Transverse colon (tissue), 4 donors: ENCODE measurements at regions not wholly inside any gene's neighbourhood (a gene's known extent, or its start where the extent isn't known, plus 50 kb on each side); places are given as distances from the start of the nearest gene placed in this dataset.

Experiments used
- DNase-seq: peaks from one replicate; pipeline ENCODE4 v3.0.0-alpha.2; 2019
- H3K27ac ChIP-seq, 4 donors: fragments of 200-600 bp; sonication (generic); 2 replicates each; pipeline ENCODE4 v1.5.1; 2016 to 2018; ENCODE audit warnings: inconsistent platforms in 4 of 4
- H3K27me3 ChIP-seq: fragments of 200-600 bp; sonication (generic); 2 replicates; pipeline ENCODE4 v1.5.1; 2017; ENCODE audit warnings: inconsistent platforms
- H3K36me3 ChIP-seq, 4 donors: fragments of 200-600 bp; sonication (generic); 2 replicates each; pipeline ENCODE4 v1.5.1; 2017 to 2019; ENCODE audit warnings: inconsistent platforms in 4 of 4
- H3K4me1 ChIP-seq, 4 donors: fragments of 200-600 bp; sonication (generic); 2 replicates each; pipeline ENCODE4 v1.5.1; 2017 to 2020; ENCODE audit warnings: inconsistent platforms in 4 of 4
- H3K4me3 ChIP-seq, 4 donors: fragments of 200-600 bp; sonication (generic); 1 replicate in 1 of 4; 2 replicates in 3 of 4; pipeline versions ENCODE4 v1.5.1 to v1.6.1; 2017 to 2019; ENCODE audit warnings: inconsistent platforms in 4 of 4
- H3K9me3 ChIP-seq, 2 donors: fragments of 200-600 bp; sonication (generic); 2 replicates each; pipeline ENCODE4 v1.5.1; 2017 to 2019; ENCODE audit warnings: inconsistent platforms in 2 of 2
- EP300 ChIP-seq: sonication (generic); formaldehyde crosslinking; IDR thresholded peaks from one replicate; pipeline ENCODE4 v1.6.1; 2017; ENCODE audit warnings: antibody characterized with exemption, low read depth
- POLR2A ChIP-seq: fragments of 450-650 bp; IDR thresholded peaks from one replicate; pipeline ENCODE4 v1.6.1; 2016; ENCODE audit warnings: antibody characterized with exemption, mild to moderate bottlenecking, moderate library complexity
- POLR2AphosphoS5 ChIP-seq, 3 donors: sonication (generic); formaldehyde crosslinking; IDR thresholded peaks; one replicate each; pipeline ENCODE4 v1.6.1; 2016; ENCODE audit warnings: antibody characterized with exemption in 3 of 3
- WGBS, 2 donors: methylation state at CpG; one replicate each; pipeline ENCODE4 v1.1.5; 2018; ENCODE audit warnings: low coverage in 1 of 2; 5-methylcytosine and 5-hydroxymethylcytosine counted together
- in situ Hi-C, 4 donors: fragments of 200-750 bp; cut with MboI; loops; one replicate each; pipeline versions ENCODE4 v1.15.0 to v1.15.1; 2017; ENCODE audit warnings: low sequenced_read_pairs in 3 of 4, low pct_ligation_motif_present in 1 of 4, low pct_unique_long_range_greater_than_20kb in 1 of 4
- intact Hi-C: fragments of 100-400 bp; cut with DNase I; formaldehyde crosslinking; loops from one replicate; pipeline ENCODE4 v1.15.1; 2023; ENCODE audit warnings: low total_unique reads
- TF ChIP-seq, protein P1 (sequence below), 5 experiments: fragments of 200-600 bp in 3 of 5; fragments of 450-650 bp in 2 of 5; sonication (generic) in 3 of 5; IDR thresholded peaks; 1 replicate in 2 of 5; 2 replicates in 3 of 5; pipeline ENCODE4 v1.5.1; 2016 to 2017; ENCODE audit warnings: antibody characterized with exemption in 5 of 5, inconsistent platforms in 3 of 5, mild to moderate bottlenecking in 2 of 5, moderate library complexity in 1 of 5

DNA sequence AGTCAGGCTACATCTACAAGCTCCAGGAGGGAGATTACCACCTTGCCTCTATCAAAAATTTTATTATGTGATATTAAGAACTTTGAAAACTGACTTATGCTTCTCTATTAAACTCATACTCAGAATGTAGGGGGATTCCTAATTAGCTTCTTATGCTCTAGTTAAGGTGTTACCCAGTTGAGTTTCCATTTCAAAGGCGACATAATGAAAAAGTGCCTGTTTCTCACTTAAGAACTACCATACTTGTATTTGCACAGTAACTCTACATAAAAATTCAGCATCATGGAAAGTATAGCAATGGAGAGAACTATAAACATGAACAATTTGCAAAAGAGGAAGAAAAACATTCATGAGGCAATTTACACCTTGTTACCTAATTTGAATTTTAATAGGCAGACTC, 739.1 kb downstream of the ZPLD1 start:
- no peak for DNase-seq
- Histone ChIP-seq H3K27ac (no peak overlapping the region), H3K27me3 (no peaks in the 10 kb centered on the region), H3K4me3 (no peak overlapping the region), H3K36me3 (no peaks in the 10 kb centered on the region), H3K9me3 (no peaks in the 10 kb centered on the region), H3K4me1 (no peaks in the 10 kb centered on the region)
- intact Hi-C loops: no loop called here
- TF ChIP-seq POLR2AphosphoS5 (IDR thresholded peaks at IDR 0.05) (no peak), POLR2A (no peak), EP300 (no peak)
- TF ChIP-seq, protein P1, sequence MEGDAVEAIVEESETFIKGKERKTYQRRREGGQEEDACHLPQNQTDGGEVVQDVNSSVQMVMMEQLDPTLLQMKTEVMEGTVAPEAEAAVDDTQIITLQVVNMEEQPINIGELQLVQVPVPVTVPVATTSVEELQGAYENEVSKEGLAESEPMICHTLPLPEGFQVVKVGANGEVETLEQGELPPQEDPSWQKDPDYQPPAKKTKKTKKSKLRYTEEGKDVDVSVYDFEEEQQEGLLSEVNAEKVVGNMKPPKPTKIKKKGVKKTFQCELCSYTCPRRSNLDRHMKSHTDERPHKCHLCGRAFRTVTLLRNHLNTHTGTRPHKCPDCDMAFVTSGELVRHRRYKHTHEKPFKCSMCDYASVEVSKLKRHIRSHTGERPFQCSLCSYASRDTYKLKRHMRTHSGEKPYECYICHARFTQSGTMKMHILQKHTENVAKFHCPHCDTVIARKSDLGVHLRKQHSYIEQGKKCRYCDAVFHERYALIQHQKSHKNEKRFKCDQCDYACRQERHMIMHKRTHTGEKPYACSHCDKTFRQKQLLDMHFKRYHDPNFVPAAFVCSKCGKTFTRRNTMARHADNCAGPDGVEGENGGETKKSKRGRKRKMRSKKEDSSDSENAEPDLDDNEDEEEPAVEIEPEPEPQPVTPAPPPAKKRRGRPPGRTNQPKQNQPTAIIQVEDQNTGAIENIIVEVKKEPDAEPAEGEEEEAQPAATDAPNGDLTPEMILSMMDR (IDR thresholded peaks at IDR 0.05): no peak
- in situ Hi-C loops: no loop called here
- 91 to 100% methylated on average over 1 of the region's 1 CpG for WGBS, 2 donors

DNA sequence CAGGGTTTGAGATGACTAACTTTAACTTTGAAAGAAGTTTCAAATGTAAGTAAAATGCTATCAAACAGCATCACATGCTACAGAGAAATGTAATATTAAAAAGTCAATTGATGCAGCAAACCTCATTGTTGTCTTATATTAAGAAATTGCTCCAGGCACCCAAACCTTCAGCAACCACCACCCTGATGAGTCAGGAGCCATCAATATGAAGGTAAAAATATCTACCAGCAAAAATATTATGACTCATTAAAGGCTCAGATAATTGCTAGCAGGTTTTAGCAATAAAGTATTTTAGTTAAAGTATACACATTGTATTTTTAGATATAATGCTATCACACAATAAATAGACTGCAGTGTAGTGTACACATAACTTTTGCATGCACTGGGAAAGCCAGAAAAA, 746.3 kb downstream of the ZPLD1 start:
- H3K27me3 ChIP-seq: no peaks in the 10 kb centered on the region
- intact Hi-C loops (no loop called here), in situ Hi-C loops (no loop called here)
- H3K4me1 ChIP-seq: no peaks in the 10 kb centered on the region
- DNase-seq: no peak
- no peak overlapping the region for H3K4me3 ChIP-seq
- no peaks in the 10 kb centered on the region for H3K36me3 ChIP-seq
- no peak for TF ChIP-seq POLR2AphosphoS5 (IDR thresholded peaks at IDR 0.05)
- no peak overlapping the region for H3K27ac ChIP-seq
- H3K9me3 ChIP-seq: peaks cover 0 to 4% of the 10 kb centered on the region in 2 donors

DNA sequence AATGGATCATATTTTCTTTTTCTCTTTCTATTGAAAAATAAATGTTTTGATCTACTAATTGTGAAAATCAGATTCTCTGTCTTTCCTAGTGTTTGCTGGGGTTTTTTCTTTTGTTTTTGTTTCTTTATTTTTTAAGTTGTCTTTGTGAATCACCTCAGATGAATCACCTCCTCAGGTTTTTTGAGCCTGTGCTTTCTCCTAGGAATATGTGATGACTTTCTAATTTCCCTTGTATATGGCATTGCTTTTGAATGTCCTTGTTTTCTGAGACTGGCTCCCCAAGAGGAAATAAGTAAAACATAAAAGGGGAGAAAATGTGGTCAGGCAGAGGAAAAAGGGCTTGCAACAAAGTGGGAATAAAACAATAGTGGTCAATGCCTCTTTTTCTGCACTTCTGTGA, 750.0 kb downstream of the ZPLD1 start:
- no peak overlapping the region for H3K27ac ChIP-seq
- no peak for DNase-seq
- no peaks in the 10 kb centered on the region for H3K27me3 ChIP-seq
- no peaks in the 10 kb centered on the region for H3K4me1 ChIP-seq
- intact Hi-C loops: no loop called here
- H3K9me3 ChIP-seq: peaks cover 0 to 4% of the 10 kb centered on the region in 2 donors
- H3K4me3 ChIP-seq: no peak overlapping the region
- TF ChIP-seq EP300 (no peak), POLR2AphosphoS5 (IDR thresholded peaks at IDR 0.05) (no peak), POLR2A (no peak)
- TF ChIP-seq, protein P1 (IDR thresholded peaks at IDR 0.05): no peak
- H3K36me3 ChIP-seq: no peaks in the 10 kb centered on the region
- in situ Hi-C loops: no loop called here

DNA sequence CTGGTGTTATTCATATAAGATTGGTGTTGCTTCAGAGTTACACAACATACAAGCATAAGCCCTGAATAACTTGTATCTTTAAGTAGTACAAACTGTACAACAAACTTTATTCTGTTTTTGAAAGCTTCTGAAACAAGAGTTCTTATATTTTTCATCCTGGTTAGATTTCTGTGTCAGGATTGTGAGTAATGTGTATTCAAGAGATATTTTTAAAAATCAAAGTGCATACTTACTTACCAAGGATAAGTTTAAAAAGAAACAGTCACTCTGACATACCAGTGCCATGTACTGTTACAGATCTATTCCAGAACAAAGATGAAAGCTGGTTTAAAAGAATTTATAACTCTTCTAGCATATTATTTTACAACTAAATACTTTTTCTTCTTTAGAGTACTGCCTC, 755.1 kb downstream of the ZPLD1 start:
- DNase-seq: no peak
- Histone ChIP-seq H3K36me3 (no peaks in the 10 kb centered on the region), H3K9me3 (no peaks in the 10 kb centered on the region), H3K27ac (no peak overlapping the region), H3K27me3 (no peaks in the 10 kb centered on the region), H3K4me3 (no peak overlapping the region), H3K4me1 (no peaks in the 10 kb centered on the region)
- intact Hi-C loops: no loop called here
- TF ChIP-seq EP300 (no peak), POLR2A (no peak), POLR2AphosphoS5 (IDR thresholded peaks at IDR 0.05) (no peak)
- TF ChIP-seq, protein P1 (IDR thresholded peaks at IDR 0.05): no peak
- in situ Hi-C loops: no loop called here

DNA sequence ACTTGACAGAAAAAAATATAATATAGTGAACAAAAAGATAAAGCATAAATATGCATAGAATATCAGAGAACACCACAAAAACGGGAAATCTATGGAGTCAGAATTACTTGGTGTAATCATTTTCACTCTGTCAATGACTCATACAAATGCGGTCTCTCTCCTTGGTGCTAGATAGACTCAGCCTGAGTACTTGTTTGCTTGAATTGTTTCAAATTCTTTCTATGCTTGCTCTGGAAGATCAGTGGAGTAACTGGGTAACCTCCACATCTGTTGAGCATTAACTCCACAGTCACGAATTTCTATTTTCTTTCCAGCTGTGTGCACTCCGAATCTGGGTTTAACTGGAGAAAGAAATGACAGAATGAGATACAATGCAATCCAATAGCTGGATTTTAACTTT, 760.4 kb downstream of the ZPLD1 start:
- H3K36me3 ChIP-seq: no peaks in the 10 kb centered on the region
- WGBS, 2 donors: 62 to 70% methylated on average over 4 of the region's 4 CpGs
- H3K27me3 ChIP-seq: no peaks in the 10 kb centered on the region
- TF ChIP-seq POLR2AphosphoS5 (IDR thresholded peaks at IDR 0.05) (no peak), EP300 (no peak), POLR2A (no peak)
- TF ChIP-seq, protein P1 (IDR thresholded peaks at IDR 0.05): no peak
- DNase-seq: no peak
- no peak overlapping the region for H3K4me3 ChIP-seq
- intact Hi-C loops: no loop called here
- no peaks in the 10 kb centered on the region for H3K9me3 ChIP-seq
- no peaks in the 10 kb centered on the region for H3K4me1 ChIP-seq
- H3K27ac ChIP-seq: no peak overlapping the region
- in situ Hi-C loops: no loop called here
